ENCODE measurements at regions not wholly inside any gene's neighbourhood (a gene's known extent, or its start where the extent isn't known, plus 50 kb on each side); places are given as distances from the start of the nearest gene placed in this dataset.

- Histone ChIP-seq H3K27me3 (no peaks in the 10 kb centered on the region), H3K4me3 (no peak overlapping the region), H3K4me1 (peaks cover 0 to 12% (median 4%) of the 10 kb centered on the region in 4 donors), H3K27ac (replicated peaks in 1 of 4) (no peak overlapping the region), H3K9me3 (no peaks in the 10 kb centered on the region), H3K36me3 (no peaks in the 10 kb centered on the region)
- DNase-seq (ENCODE audit: extremely low spot score): no peak
- TF ChIP-seq POLR2A (IDR thresholded peaks at IDR 0.05; ENCODE audit: low read depth) (no peak), POLR2AphosphoS5 (IDR thresholded peaks at IDR 0.05) (no peak), EP300 (IDR thresholded peaks at IDR 0.05) (no peak), CTCF (IDR thresholded peaks at IDR 0.05) (no peak)
- WGBS: 58% methylated on average over 1 of the region's 1 CpG
- intact Hi-C loops (cut with DNase I): no loop called here
Observed at GRCh38 chr5:129384736-129385135, 75.4 kb upstream of the ADAMTS19 start.

- intact Hi-C loops (cut with DNase I): no loop called here
- H3K9me3 ChIP-seq: no peaks in the 10 kb centered on the region
- 53% methylated on average over 2 of the region's 2 CpGs for WGBS
Observed at GRCh38 chr5:129387944-129388343, 72.2 kb upstream of the ADAMTS19 start.

GRCh38 chr5:129392681-129393080 lies 67.4 kb upstream of the ADAMTS19 start:
- Histone ChIP-seq H3K4me1 (no peaks in the 10 kb centered on the region), H3K27ac (replicated peaks in 1 of 4) (no peak overlapping the region), H3K9me3 (no peaks in the 10 kb centered on the region), H3K27me3 (no peaks in the 10 kb centered on the region), H3K4me3 (no peak overlapping the region), H3K36me3 (no peaks in the 10 kb centered on the region)
- no peak for DNase-seq (ENCODE audit: extremely low spot score)
- TF ChIP-seq POLR2A (IDR thresholded peaks at IDR 0.05; ENCODE audit: low read depth) (no peak), EP300 (IDR thresholded peaks at IDR 0.05) (no peak), CTCF (IDR thresholded peaks at IDR 0.05) (no peak), POLR2AphosphoS5 (IDR thresholded peaks at IDR 0.05) (no peak)
- 72% methylated on average over 6 of the region's 6 CpGs for whole genome bisulfite sequencing
- intact Hi-C loops (cut with DNase I): no loop called here

More at GRCh38 chr5:129387944-129388343, 72.2 kb upstream of the ADAMTS19 start:
- H3K27me3 ChIP-seq: no peaks in the 10 kb centered on the region
- TF ChIP-seq EP300 (IDR thresholded peaks at IDR 0.05) (no peak), POLR2AphosphoS5 (IDR thresholded peaks at IDR 0.05) (no peak), CTCF (IDR thresholded peaks at IDR 0.05) (no peak), POLR2A (IDR thresholded peaks at IDR 0.05; ENCODE audit: low read depth) (no peak)
- H3K4me1 ChIP-seq: peaks cover 0 to 4% (median 2%) of the 10 kb centered on the region in 4 donors
- no peak for DNase-seq (ENCODE audit: extremely low spot score)
- H3K27ac ChIP-seq (replicated peaks in 1 of 4): no peak overlapping the region
- no peak overlapping the region for H3K4me3 ChIP-seq
- no peaks in the 10 kb centered on the region for H3K36me3 ChIP-seq

GRCh38 chr5:129395247-129395646 lies 64.9 kb upstream of the ADAMTS19 start:
- H3K9me3 ChIP-seq: no peaks in the 10 kb centered on the region
- no peaks in the 10 kb centered on the region for H3K36me3 ChIP-seq
- 97% methylated on average over 5 of the region's 5 CpGs for WGBS
- no peak for TF ChIP-seq POLR2AphosphoS5 (IDR thresholded peaks at IDR 0.05)
- TF ChIP-seq EP300 (IDR thresholded peaks at IDR 0.05): no peak
- TF ChIP-seq CTCF (IDR thresholded peaks at IDR 0.05): no peak
- no peak for TF ChIP-seq POLR2A (IDR thresholded peaks at IDR 0.05; ENCODE audit: low read depth)
- intact Hi-C loops (cut with DNase I): loop anchor here (5.0 kb wide), 1 partner anchor 372 kb away; no protein-coding TSS in a partner anchor
- H3K4me1 ChIP-seq: no peaks in the 10 kb centered on the region
- DNase-seq (ENCODE audit: extremely low spot score): no peak
- no peaks in the 10 kb centered on the region for H3K27me3 ChIP-seq
- no peak overlapping the region for H3K27ac ChIP-seq (replicated peaks in 1 of 4)
- no peak overlapping the region for H3K4me3 ChIP-seq

- Histone ChIP-seq H3K27me3 (no peaks in the 10 kb centered on the region), H3K4me1 (no peaks in the 10 kb centered on the region), H3K9me3 (no peaks in the 10 kb centered on the region), H3K27ac (replicated peaks in 1 of 4) (no peak overlapping the region), H3K36me3 (no peaks in the 10 kb centered on the region), H3K4me3 (no peak overlapping the region)
- WGBS: 82% methylated on average over 1 of the region's 1 CpG
- intact Hi-C loops (cut with DNase I): loop anchor here (5.0 kb wide), 1 partner anchor 369 kb away; no protein-coding TSS in a partner anchor
- no peak for DNase-seq (ENCODE audit: extremely low spot score)
- TF ChIP-seq EP300 (IDR thresholded peaks at IDR 0.05): no peak
- no peak for TF ChIP-seq POLR2AphosphoS5 (IDR thresholded peaks at IDR 0.05)
- TF ChIP-seq POLR2A (IDR thresholded peaks at IDR 0.05; ENCODE audit: low read depth): no peak
- TF ChIP-seq CTCF (IDR thresholded peaks at IDR 0.05): no peak
Observed at GRCh38 chr5:129398026-129398678, 61.9 kb upstream of the ADAMTS19 start.
